GM18868 (cell line): ENCODE measurements at regions not wholly inside any gene's neighbourhood (a gene's known extent, or its start where the extent isn't known, plus 50 kb on each side); places are given as distances from the start of the nearest gene placed in this dataset.
"Not testable (repeated sequence)": the region's sequence is repeated elsewhere in the genome, so short reads cannot be mapped to it uniquely, and the experiment has no call there.

Experiments used
- ATAC-seq: cut with Tn5 transposase; IDR thresholded peaks from one replicate; pipeline ENCODE4 v1.9.1; 2021; ENCODE audit warnings: mild to moderate bottlenecking, moderate library complexity; ENCODE audit not compliant: unreplicated experiment

DNA sequence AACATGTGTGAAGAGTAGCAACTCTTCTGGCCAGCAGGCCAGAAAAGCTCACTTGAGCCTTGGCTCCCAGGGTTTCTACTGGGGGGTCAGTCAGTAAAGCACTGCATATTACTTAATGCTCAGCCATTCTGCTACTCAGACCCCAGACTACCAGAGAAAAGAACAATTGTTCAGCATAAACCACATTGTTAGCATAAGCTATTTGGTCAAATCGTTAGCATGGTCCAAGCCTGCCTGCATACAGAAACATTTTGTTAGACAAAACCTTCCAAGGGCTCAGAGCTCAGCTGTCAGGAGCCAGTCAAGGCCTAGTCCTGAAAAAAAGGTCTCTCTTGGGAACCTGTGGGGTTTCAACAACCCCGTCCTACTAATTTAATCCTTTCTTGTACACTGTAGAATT, 449.3 kb downstream of the PRR16 start:
- no peak for ATAC-seq

DNA sequence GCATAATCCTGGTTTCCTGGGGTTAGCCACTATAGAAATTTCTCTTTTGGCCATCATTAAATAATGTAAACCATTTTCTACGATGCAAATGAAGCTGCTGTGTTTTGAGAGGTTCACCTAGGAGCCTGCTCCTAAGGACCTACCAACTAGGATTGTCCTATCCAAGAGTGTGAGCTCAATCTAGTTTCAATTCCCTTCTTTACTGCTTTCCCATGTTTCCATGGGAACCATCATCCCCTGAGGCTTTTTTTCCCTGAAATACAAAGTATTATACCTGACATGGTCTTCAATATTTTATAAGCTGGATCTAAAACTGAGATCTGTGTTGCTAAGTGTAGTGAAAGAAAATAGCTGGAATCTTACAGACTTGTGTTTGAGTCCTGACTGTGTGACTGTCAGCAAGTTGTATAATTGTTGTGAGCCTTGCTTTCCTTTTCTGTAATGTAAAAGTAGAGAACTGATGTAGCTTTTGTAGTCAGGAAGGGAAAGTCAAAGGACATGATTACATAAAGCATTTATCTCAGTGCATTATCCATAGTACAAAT, 453.2 kb downstream of the PRR16 start:
- no peak for ATAC-seq

DNA sequence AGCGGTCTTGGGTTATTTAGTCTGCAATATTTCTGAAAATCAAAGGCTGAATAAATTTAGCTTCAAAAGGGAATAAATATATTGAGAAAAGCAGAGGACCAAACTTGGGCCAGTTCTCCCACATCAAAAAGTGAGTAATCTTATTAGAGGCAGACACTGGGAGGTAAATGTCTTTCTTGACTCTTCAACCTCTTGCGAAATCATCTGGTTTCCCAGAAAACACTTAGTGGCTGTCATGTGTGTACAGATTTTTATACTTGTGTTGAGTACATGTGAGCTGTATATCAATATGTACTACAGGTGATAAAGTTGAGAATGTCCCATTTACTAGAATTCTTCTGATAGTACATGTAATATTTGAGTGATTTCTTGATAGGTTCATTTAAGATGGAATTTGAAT, 454.9 kb downstream of the PRR16 start:
- ATAC-seq = no peak

DNA sequence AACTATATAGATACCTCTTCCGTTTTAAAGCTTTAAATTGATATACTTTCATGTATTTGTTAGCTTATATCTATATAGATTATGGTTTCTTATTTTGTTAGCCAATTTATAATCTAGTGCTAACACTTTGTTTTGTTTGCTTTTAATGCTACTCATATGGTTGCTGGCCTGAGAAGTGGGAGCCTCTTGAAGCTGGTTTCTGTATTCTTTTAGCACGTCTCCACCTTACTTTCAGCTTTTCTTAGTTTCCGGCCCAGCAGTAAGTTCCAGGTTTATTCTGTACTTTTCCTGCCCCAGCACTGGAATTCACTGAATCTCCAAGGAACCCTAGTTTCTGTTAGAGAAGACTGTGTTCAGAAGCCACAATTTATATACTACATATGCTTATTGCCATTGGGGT, 458.9 kb downstream of the PRR16 start:
- ATAC-seq = no peak

DNA sequence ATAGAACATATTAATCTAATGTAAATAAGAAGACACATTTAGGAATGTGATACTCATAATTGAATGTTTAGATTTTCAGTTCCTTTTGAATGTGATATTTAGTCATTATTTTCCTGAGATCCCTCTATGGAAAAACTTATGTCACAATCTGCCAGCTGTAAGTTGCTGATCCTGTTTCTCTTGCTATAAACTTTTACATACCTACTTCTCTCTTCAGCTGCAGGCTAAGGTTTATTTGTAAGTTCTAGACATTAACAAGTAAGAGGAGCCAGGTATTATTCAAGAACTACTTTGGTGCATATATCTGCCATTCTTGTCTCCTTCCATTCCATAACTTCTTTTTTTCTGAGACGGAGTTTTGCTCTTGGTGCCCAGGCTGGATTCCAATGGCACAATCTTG, 462.4 kb downstream of the PRR16 start:
- no peak for ATAC-seq

DNA sequence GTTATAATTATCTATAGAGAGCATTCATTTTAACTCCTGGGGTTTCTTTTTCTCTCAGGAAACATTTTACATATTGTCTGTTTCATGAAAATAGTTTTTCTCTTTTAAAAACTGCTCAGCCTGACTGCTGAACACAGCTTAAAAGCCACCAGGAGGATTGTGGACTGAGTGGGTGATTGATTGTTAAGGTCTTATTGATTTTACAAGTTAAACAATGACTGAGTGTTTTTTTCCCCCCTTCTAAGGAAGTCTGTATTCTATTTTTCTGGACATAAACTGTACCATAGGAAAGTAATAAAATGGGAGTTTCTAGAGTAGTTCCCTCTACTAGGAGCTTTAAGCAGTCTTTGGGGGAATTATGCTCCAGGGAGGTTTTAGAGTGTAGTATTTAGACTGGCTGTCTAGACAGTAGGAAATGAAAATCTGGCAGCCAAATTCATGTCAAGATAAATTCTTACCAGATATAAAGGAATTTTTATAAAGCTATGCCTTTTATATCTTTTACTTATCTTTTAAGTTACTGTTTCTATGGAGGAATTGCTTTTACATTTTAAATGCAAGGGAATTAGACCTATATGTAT, 463.9 kb downstream of the PRR16 start:
- ATAC-seq = no peak

DNA sequence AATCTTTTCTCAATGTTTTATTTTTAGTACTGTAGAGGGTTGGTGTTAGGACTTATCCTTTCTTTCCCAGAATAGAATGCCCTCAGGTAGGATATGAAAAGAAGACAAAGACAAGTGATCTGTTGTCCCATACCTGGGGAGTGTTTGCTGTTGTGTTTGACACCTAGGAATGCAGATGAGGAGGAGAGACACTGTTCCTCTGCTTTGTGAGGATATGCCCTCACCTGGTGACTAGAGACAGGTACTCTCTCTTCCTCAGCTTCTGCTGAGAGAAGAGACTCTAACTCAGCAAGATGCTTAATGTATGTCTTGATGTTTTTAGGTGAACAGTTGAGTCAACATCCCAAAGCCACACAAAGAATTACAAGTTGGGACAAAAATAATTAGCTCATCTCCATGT, 468.4 kb downstream of the PRR16 start:
- ATAC-seq = no peak

DNA sequence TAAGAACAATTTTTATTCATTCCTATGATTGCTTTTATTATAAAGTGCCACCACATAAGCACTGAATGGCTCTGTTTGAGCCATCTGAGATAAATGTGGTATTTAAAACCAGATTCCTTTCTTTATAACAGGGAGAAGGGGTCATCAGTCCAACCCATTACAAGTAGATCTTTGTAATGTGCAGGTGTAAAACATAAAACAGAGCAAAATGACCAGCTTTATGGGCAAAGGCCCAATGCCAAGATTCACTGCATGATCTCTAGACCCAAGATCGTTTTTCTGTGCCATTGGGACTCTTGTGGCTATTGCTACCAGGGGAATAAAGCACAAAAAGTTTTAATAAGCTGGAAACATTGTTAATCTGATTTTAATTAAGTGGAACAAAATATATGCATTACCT, 469.9 kb downstream of the PRR16 start:
- no peak for ATAC-seq

DNA sequence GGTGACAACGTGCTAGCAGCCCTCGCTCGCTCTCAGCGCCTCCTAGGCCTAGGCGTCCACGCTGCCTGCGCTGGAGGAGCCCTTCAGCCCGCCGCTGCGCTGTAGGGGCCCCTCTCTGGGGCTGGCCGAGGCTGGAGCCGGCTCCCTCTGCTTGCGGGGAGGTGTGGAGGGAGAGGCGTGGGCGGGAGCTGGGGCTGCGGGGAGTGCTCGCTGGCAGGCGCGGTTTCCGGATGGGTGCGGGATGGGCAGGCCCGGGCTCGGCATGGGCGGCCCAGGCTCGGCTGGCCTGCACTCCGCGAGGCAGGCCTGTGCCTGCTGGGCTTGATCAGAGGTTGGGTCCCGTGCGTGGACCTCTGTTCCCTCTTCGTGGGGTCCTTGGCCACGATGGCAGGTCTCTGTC, 472.6 kb downstream of the PRR16 start:
- no peak for ATAC-seq

DNA sequence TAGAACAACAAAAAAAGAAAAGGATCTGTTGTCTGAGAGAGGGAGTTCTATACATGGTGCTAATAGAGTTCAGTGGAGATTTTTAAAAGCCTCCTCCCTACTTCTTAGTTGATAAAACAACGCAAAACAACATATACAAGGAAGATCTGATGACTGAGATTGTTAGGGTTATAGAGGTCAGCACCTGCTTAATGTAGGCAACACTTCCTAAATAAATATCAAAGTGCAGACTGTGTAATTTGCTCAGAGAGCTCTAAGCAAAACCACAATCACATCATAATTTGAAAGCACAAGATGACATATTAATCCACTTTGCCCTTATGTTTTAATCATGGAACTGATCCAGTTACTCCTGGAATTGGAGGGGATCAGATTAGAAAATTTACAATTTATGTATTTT, 474.5 kb downstream of the PRR16 start:
- ATAC-seq = no peak

DNA sequence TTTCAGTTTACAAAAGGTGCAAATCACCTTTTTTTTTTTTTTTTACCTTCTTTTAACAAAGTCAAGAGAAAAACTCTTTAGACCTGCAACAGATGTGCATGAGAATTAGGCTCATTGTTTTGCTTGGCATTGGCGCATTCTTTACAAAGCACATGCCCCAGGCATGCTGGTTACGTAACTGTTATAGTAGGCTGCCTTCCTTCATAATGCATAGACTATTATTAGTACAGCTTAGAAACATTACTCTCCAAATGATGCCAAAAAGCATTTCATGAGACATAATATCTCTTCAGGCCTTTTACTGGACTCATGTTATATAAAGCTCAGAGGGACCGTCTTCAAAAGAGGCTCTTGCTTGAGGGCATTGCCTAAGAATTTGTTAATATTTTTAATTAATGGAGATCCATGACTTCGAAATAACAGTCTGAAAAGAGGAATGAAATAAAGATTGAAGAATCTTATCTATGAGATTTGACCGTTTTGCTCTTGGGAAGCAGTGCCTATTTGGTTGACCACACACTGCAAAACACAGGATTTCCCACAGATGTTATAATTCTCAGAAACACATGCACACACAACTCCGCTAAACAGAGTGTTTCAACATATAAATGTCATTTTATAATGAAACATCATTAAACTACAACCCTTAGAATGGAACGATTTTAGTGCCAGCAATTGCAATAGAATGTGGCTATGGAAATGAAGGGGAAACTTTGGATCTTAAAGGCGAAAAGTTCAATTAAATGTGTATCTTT, 478.7 kb downstream of the PRR16 start:
- no peak for ATAC-seq

DNA sequence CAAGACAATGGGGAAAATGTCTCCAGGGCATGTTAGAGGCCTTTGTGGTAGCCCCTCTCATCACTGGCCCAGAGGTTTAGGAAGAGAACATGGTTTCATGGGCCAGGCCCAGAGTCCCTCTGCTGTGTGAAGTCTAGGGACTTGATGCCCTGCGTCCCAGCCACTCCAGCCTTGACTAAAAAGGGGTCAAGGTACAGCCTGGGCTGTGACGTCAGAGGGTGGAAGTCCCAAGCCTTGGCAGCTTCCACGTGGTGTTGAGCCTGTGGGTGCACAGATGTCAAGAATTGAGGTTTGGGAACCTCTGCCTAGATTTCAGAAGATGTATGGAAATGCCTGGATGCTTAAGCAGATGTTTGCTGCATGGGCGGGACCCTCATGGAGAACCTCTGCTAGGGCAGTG, 485.5 kb downstream of the PRR16 start:
- ATAC-seq = not testable (repeated sequence)

DNA sequence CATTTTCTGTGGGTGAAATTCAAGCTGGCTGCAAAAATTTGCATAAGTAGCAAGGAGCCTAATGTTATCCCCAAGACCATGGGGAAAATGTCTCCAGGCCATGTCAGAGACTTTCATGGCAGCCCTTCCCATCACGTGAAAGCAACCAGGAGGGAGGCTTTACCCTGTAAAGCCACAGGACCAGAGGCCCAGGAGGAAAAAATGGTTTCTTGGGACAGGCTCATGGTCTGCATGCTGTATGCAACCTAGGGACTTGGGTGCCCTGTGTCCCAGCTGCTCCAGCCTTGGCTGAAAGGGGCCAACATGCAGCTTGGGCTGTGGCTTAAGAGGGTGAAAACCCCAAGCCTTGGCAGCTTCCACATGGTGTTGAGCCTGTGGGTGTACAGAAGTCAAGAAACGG, 489.3 kb downstream of the PRR16 start:
- not testable (repeated sequence) for ATAC-seq

DNA sequence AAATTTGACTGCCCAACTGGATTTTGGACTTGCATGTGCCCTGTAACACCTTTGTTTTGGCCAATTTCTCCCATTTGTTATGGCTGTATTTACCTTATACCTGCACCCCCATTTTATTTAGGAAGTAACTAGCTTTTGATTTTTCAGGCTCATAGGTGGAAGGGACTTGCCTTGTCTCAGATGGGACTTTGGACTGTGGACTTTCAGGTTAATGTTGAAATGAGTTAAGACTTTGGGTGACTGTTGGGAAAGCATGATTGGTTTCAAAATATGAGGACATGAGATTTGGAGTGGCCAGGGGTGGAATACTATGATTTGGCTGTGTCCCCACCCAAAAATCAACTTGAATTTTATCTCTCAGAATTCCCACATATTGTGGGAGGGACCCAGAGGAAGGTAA, 490.2 kb downstream of the PRR16 start:
- ATAC-seq = no peak

DNA sequence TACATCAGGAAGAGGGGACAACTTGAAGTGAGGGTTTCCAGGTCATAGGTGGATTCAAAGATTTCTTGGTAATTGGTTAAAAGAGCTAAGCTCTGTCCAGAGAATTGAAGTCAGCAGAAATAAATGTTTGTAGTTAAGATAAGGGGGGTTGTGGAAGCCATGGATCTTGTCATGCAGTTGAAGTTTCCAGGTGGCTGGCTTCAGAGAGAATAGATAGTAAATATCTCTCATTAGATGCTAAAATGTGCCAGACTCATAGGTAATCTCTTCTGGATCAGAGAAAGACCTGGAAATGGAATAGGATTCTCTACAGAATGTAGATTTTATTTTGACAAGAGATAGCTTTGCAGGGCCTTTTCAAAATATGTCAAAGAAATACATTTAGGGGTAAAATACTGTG, 491.7 kb downstream of the PRR16 start:
- no peak for ATAC-seq

DNA sequence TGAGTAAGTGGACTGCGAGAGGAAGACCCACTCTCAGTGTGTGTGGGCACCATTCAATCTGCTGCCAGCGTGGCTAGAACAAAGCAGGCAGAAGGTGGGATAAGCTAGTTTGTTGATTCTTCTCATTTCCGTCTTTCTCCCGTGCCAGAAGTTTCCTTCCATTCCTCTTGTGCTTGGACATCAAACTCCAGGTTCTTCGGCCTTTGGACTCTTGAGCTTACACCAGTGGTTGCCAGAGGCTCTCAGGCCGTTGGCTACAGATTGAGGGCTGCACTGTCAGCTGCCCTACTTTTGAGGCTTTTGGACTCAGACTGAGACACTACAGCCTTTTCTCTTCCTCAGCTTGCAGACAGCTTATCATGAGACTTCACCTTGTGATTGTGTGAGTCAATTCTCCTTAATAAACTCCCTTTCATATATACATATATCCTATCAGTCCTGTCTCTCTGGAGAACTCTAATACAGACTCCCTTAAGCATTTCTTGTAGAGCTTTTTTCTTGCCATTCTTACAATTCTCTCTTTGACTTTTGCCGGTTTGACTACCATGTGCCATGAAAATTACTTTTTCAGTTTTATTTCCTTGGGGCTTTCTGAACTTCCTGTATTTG, 494.9 kb downstream of the PRR16 start:
- ATAC-seq = no peak

DNA sequence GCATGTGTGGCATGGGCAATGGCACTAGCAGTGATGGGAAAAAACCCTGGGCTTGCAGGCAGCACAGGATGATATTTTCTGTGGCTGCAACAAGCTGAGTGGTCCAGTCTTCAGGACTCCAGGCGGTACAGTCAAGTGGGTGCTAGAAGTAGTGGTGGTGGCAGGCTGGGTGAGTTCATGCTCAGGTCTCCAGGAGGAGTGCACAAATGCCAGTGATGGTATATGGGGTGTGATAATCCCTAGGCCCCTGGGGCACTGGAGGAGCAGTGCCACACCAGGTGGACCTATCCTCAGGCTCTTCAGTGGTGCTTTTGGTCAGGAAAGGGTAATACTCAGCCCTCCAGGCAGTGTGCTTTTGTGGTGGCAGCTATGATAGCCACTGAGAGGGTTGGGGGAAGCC, 496.4 kb downstream of the PRR16 start:
- ATAC-seq = no peak

DNA sequence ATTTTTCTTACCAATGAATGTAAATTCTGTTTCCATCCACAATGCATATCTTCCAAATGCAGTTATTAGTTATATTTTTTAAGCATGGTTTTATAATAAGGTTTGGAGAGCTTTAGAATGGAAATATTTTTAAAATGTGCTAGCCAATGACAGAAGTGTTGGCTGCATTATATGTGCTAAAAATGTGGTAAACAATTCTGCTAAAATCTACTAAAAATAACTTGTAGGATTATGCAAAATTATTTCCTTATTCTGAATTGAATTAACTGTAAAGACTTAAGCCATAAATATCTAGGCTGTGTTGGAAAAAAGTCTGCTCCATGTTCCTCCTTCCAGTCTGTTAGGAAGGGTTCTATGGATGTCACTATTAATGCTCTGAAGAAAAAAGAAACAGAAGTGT, 503.3 kb downstream of the PRR16 start:
- no peak for ATAC-seq

DNA sequence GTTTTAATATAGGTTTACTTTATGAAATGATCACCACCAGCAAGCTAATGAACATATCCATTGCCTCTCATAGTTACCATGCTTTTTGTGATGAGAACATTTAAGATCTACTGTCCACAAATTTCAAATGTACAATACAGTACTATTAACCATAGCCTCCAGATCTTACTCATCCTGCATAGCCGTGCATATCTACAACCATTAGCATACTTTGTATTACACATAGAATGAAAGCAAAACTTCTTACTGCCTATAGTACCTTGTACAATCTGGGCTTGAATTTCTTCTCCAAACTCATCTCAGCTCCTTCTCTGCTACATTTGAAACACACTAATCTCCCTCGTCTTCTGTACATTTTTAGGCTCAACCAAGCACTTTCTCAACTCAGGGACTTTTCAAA, 510.6 kb downstream of the PRR16 start:
- ATAC-seq = no peak

DNA sequence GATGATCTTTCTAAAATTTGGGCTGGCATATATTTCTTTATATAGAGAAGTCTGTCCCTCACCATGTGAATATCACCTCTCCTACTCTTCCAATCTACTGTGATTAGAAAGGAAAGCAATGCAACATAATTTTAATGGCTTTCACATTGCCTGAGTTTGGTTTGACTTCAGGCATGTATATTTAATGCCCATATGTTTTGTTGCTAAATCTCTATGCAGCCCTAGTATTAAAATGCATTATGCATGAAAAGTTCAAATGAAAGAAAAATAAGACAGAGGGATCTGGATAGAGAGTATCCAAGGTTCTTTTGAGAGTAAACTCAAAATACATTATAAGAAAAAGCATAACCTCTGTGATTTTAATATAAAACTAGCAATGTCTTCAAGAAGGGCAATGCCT, 518.3 kb downstream of the PRR16 start:
- no peak for ATAC-seq

DNA sequence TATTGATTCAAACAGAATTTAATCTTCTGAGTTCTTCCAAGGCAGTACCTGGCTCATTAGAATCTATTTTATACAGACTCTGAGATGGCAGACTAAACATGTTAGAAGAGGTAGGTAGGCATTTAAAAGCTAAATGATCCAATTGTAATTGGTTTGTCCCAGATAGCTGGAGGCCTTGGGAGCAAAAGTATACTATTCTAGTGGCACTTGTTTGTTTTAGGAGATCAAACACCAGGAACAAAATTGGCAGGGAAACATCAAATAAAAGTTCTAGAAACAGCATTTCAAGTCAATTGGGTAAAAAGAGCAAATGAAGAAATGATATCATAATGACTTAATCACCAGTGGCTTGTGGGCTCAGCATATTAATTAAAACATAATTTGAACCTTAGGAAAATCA, 521.4 kb downstream of the PRR16 start:
- no peak for ATAC-seq

DNA sequence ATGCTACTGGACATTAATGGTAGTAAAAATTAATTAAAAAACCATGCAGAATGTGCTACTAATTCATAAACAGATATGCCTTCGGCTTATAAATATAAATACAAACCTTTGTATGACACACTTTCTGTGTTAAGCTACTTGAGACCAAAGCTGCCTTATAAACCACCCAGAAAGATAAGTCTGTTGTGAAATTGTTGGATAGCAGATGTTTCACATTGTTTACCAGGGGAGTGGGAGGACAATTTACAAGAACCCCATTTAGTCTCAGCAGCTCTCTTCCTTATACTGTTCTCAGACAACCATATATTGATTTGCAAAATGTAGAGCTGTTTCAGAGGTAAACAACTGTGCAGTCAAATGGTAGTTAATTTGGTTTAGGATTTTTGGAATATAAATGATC, 524.4 kb downstream of the PRR16 start:
- no peak for ATAC-seq
